Suppressor macrophage treated with lipopolysaccharide for 4 hours (primary cell): ENCODE measurements at regions not wholly inside any gene's neighbourhood (a gene's known extent, or its start where the extent isn't known, plus 50 kb on each side); places are given as distances from the start of the nearest gene placed in this dataset.

ENCODE experiments used
- DNase-seq: peaks from one replicate; pipeline ENCODE4 v3.0.0-alpha.2; 2020

DNA sequence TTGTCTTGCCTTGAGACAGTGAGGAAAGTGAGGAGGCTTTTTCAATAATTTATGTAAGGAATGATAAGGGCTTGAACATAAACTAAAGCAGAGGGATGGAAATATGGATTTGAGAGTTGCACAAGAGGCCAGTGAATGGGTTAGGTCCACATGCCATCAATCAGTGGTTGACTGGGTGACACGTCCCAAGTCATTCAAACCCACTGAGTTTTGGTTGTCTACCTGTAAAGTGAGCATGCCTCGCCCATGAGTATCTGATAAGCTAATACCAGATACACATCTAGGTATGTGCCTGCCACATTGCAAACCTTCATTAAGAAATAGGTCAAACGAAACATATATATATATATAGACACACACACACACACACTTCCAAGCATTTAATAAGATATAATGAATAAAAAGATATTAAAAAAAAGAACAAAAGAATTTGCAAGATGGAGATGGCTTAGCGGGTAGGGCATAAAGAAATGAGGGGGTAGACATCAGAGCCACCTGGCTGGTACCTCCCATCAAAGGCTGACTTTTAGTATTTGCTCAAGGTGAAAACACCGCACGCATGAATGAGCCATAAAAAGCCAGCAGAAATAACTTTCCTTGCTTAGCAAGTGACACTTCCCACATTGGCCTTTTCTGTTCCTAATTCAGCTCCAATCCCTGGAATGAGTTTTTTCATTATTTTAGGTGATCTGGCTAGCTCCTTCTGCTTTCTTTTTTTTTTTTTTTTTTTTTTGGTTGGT, 109.1 kb upstream of the GGTLC1 start:
- DNase-seq, result no peak

DNA sequence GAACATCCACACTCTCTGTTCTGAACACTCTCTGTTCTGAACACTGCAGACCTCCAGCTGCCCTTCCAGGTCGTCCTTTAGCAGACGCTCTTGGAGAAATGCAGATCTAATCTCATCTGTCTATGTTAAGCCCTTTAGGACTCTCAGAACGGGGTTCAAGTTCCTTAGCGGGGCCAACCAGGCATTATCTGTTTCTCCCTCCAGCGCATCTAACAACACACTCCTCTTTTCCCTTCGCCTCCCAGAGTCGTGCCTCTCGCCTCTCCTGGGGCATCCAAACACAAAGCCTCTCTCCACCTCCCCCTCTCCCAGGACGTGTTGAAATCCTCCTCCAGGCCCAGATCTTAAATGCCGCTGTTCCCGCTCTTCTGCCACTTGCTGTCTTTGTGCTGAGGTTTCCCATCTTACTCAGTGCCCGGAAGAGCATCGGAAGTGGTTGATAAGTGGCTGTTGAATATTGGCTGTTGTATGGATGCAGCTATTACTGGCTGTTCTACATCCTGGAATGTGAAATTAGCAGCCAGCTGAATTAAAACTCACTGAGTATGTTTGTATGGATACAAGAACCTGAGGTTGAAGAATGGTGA, 108.4 kb upstream of the GGTLC1 start:
- DNase-seq, result no peak

DNA sequence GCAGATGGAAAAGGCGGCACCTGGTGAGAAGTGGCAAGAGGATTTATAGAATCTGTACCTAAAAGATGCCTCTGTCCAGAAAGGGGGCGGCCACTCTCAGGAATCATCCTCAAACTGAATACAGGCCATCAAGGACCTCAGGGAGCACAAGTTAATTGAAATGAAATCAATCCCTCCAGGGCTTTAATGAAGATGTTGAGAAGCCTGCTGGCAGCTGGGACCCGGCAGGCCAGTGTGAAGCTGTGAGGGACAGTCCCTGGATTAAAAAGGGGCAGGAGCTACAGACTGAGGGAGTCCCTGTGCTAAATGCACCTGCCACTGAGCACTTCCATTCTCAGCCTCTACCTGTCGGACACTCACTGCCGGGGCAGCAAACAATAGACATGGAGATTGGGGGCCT, 107.7 kb upstream of the GGTLC1 start:
- DNase-seq, result no peak

DNA sequence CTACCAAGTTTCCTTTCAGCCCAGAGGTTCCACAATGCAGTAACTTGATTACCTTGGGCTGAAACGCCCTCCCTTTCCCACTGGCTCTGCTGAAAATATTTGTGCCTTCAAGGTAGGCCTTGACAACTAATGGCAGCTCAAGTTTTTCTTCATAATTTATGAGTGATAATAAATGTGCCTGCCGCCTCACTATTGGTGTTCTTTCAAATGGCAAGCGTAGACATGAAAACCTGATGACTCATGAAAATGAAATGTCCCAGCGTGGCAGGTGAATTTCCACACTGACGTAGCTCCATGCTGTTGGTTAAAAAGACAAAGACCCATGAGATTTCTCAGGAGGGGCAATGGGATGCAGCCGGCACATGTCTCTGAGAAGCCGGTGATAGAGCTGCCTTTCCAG, 107.2 kb upstream of the GGTLC1 start:
- no peak for DNase-seq

DNA sequence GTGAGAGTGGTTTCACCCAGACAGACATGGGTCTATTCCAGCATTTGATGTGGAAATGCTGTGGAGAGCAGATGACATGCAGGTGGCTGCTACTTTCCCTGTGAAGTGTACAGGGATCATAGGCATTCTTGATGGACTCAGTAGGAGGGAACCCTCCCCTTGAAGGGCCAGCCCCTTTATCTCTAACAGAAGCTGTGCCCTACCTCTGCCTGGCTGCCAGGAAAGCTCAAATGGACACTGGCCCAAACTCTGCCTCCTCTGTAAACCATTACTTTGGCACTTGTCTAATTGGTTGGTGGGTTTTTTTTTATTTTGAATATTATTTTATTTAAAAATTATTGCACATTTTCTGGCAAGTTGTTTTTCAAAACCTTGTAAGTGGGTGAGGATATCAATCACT, 106.7 kb upstream of the GGTLC1 start:
- DNase-seq, result no peak

DNA sequence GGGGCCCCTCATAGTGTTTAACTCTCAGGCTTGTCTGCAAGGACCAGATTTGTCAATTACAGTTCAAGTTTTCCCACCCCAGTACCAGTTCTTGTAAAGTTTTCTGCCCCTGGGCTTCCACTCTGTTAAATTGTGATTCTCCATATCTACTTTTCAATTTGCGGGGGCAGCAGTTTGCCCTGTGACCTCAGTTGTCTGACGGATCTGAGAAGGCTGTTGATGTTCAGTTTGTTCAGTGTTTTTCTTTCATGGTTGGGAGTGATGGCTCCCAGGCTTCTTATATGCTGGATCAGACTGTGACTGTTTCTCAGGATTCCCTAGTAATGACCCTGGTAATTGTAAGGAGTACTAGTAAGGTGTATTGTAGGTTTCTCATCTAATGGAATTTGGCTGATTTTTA, 101.0 kb upstream of the GGTLC1 start:
- DNase-seq, result no peak

DNA sequence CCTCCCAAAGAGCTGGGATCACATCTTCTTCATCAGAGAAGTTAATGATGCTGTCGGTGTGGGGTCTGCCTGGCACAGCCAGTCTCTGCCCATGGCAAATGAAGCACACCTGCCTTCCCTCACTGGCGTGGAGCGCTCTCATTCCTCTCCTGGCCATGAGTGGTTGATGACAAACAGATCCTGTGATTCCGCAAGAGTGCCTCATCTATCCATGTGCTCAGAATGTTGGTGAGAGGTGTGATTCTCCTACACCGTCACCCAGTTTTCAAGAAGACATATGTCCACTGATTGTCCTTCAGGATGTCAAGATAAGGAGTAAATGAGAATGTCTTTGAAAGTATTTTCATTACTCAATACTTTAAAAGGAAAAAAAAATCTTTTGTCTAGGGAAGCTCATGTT, 97.5 kb upstream of the GGTLC1 start:
- DNase-seq, result no peak

DNA sequence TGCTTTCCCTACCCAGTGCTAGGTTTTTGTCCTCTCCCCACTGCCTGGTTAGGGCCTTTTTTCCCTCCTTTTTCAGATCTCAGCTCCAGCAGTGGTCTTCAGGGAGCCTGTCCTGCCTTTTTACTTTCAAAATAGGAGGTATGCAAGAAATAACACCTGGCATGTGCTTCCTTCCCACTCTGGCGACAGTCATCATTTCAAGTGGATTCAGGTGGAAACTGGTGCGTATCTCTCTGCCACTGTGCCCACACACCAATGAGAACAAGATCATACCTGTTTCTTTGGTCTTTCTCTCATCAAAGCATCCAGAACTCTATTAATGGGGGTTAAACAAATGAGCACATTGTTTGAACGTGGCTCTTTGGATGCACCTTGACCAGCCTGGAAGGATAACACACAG, 95.7 kb upstream of the GGTLC1 start:
- DNase-seq, result no peak

DNA sequence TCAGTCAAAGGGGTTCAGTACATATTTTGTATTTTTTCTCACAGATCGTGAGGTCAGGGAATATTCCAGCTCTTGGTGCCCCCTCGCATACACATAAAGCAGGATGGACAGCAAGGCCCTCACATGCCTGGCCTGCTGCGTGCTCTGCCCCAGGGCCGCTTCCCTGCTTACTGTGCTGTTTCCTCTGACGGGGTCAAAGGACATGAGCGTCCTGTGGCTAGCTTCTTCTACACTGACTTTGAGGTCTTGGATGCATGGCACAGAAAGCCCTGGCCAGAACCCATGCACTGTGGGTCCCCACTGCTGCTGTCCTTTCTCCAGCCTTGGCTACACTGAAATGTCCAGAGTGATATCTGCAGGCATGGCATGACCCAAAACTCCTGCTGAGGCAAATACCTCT, 92.5 kb upstream of the GGTLC1 start:
- DNase-seq, result no peak

DNA sequence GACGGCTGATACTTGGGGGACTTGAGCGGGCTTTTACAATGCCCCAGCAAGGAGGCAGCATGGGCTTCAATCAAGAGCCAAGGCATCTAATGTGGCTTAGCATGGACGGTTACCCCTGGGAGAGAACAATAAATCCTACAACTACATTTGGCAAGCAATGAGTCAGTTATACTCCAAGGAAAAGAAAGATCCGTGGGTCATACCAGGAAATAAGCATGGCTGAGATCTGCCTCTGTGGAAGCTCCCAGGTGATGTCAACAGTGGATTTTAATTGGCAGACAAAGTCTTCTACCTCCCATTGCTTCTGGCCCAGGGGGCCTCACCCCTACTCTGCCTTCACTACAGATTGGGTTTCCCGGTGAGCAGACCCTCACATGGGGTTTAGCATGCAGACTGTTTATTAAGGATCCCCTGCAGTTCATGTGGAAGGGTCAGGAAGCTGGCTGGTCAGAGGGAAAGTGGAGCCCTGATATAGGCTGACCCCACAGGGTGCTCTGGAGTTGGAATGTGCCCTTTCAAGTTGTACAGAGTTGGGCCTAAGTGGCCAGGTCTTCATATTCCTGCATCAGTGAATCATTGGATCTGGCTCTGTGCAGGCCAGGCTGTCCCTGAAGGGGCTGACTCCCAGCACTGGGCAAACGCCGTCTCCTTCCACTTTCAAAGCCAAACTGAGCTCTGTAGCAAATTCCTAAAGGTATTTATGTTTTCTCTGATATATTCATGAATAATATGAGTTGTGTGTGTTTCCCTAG, 91.3 kb upstream of the GGTLC1 start:
- no peak for DNase-seq

DNA sequence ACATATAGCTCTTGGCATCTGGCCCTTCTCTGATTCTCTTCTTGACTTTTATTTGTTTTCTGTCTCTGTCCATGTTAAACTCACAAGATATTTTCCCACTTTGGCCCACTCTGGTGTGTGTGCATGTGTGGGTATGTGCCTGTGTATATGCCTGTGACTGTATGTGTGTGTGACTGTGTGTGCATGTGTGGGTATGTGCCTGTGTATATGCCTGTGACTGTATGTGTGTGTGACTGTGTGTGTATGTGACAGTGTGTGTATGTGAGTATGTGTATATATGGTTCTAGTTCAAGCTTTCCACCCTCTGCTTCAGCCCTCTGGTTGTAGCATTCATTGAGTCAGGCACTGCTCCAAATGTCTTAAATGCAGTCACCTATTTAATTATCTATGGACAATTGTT, 88.6 kb upstream of the GGTLC1 start:
- no peak for DNase-seq

DNA sequence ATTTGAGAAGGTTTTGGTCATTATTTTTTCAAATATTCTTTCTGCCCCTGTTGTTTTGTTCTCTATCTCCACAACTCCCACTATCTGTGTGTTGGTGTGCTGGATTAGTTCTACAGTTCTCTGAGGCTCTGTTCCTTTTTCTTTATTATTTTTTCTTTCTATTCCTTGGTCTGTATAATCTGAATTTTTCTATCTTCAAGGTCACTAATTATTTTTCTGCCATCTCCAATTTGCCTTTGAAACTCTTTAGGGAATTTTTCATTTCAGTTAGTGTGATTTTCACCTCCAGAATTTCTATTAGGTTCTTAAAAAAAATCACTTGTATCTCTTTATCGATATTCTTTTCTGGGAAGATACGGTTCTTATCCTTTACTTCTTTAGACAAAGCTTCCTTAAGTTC, 82.1 kb upstream of the GGTLC1 start:
- DNase-seq, result no peak

DNA sequence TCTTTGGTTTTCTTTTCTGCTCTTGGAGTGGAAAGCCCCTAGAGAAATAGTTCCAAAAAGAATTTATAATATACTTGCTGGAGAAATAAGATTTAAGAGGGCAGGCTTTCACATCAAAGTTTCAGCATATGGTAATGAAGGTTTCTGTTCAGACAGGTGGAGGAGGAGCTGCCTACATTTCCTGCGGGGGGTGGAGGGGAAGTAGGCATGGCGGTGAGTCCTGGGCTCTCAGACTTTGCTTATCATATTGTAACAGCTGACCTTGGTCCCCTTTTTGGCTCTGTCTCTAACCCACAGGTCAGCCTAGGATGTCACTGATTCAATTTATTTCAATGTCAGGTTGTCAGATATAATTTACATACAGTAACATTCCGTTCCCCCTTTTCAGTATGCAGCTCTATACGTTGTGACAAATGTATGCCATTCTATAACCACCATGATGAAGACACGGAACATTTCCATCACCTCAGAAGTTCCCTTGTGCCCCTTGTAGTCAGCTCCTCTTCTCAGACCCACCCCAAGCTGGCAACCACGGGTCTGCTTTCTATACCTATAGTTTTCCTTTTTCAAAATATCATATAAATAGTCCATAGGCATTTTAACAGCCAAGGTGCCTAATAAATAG, 77.6 kb upstream of the GGTLC1 start:
- no peak for DNase-seq

DNA sequence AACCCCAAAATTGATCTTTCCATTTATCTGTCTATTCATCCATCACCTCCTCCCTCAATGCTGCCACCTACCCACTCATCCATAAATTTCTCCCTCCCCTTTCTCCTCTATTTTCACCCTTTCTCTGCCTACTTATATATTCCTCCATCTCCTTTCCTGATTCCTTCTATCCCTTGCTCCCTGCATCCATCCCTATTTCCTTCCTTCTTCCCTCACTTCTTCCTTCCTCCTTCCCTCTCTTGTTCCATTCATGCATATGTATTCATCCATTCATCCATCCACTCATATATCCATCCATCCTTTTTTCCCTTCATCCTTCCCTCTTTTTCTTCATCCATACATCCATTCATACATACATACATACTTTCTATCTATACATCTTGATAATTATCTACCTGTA, 76.3 kb upstream of the GGTLC1 start:
- no peak for DNase-seq

DNA sequence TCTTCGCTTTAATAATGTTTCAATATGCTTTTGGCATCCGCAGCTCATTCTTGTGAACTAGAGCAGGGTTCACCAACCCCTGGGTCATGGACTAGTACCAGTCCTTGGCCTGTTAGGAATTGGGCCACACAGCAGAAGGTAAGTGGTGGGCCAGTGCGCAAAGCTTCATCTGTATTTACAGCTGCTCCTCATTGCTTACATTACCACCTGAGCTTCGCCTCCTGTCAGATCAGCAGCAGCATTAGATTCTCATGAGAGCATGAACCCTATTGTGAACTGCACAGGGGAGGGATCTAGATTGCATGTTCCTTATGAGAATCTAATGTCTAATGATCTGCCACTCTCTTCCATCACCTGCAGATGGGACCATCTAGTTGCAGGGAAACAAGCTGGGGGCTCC, 75.5 kb upstream of the GGTLC1 start:
- DNase-seq, result no peak

DNA sequence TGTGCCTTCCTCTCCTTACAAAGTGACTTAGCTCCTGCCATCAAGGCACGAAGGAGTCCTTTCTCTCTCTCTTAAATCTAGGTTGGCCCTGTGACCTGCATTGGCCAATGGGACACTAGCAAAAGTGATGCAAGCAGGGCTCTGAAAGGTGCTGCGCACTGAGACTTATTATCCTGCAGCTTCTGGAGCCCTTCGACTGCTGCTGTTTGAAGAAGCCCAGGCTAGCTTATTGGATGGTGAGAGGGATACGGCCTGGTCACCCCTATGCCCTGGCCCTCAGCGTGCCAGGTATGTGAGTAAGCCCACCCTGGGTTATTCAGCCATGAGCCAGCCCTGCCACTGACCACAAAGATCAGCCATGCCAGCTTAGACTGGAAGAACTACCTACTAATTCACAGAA, 74.5 kb upstream of the GGTLC1 start:
- DNase-seq, result no peak

DNA sequence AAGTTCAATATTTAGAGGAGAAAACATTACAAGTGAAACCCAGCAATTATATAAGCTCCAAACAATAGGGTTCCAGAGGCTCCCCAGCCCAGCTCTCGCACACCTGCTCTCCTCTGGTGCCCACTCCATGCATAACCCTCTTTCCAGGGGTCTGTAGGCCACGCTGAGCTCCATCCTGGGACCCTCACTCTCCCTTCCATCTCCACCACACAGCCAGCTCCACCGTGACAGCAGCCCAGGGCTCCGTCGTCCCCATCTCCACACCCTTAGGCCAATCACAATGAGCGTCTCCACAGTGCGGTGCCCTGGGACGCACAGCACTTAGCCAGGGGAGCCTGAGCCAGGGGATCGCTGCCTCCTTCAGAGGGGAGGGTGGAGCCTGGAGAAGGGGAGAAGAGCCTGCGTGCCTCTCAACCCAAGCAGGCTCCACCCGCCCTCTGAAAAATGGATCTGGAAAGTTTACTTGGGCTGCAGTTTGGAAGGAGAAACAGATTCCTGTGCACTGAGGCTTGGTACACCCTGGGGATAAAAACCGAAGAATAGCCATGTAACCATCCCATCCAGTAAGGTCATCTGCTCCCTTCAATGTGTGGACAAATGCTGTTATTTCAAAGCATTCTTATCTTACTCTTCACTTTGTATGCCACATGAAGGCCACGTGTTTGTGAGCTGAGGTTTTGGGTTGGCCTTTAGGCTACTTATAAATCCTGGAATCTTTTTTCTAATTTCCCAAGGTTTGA, 72.4 kb upstream of the GGTLC1 start:
- no peak for DNase-seq

DNA sequence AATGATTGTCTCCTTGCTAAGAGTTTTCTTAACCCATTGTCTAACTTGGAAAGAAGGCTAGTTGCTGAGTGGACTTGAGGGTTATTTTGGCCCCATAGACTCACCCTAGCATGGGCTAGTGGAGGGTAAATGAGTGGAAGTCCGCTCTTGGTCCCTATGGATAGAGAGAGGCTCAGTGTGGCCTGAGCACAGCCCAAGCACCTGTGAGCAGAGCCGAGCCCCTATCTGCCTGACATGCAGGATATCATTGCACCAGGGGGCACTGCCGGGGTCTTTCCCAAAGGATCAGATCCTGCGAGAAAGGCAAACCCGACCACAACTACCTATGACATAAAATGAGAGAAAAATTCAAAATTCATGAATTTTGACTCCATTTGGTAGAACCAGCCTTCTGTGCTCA, 70.6 kb upstream of the GGTLC1 start:
- no peak for DNase-seq

DNA sequence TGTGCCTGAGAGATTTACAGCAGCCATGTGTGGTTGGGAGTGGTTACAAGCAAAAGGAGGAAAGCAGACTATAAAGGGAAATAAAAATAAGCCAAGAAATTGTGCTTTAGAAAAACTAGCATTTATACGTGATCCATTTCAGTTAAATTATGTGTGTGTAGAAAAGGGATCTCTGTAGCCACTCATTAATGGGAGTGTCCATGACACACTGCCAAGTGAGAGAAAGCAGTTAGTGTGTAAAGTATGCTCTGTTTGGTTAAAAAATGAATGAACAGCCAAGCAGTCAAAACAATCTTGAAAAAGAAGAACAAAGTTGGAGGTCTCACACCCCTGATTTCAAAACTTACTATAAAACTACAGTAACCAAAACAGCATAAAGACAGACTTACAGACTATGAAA, 67.9 kb upstream of the GGTLC1 start:
- DNase-seq, result no peak

DNA sequence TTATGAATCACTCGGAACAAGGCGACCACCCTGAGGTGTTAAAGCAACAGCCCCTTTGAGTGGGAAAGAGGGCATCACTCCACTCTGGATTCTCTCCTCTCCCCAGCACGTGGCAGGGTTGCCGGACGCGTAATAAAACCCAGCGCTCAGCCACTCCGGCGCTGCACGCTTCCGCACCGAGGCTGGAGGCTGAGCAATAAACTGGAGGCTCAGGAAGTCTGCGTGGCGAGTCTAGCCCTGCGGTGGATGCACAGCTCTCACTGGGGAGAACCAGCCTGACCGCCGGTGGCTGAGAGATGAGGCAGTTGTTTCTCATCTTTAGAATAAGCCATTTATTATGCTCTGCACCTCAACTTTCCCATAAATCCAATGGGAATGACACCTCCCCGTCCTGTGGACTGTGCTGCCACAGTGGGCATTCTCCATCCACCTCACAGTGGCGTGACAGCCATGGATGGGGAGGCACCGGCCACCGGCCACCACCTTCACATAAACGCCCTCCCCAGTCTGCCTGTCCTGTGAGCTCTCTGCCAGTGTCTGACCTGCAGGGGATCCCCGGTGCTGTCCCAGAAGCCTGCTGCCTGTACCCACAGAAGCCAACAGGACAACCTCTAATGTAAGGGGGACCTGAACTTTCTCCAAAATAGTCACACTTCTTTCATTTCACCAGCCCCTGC, 64.2 kb upstream of the GGTLC1 start:
- no peak for DNase-seq

DNA sequence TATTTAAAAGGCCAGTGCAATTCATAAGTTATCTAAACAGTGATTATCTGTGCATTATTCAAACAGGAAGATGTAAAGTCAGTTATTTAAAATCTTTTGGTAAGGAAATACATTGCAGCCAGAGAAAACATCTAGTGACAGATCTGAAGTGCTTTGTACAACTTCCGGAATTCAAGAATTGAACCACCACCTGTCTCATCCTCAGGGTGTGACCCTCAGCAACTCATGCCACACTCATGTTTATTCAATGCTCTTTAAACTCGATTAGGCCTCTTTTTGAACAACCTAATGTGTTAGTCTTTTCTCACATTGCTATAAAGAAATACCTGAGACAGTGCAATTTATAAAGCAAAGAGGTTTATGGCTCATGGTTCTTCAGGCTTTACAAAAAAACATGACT, 62.6 kb upstream of the GGTLC1 start:
- DNase-seq, result no peak

DNA sequence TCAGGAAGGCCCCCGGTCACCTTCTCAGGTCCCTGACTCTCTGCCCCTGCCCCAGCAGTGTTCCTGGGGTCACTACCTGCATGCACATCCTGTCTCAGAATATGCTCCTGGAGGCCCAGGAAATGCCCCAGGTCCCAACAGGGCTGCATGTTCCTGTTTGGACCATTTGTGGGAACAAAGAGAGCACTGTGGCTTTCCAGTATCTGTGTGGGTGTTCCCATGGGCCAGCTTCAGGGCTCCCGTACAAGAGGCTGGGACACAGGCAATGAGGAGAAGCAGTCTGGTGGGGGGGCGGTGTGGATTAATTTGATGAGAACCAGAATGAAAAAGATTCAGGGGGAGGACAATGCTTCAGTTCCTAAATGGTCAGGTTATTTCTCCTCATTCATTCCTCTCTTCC, 61.5 kb upstream of the GGTLC1 start:
- DNase-seq, result no peak

DNA sequence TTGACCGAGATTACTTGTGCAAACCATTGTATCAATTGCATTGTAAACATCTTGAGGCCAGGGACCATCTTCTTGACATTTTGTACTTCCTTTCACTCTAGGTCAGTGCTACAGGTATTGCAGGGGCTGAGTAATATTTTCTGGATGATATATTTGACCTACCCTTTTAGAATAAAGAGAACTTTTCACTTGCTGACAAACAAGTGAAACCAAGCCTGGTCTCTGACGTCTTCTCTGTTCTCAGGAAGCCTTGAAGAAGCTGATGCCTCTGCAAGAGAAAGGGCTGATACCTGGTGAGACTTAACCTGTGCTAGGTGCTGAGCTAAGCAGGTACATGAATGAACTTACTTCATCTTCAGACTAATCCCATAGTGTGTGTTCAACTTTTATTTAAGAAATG, 60.5 kb upstream of the GGTLC1 start:
- no peak for DNase-seq
